SK-N-MC (cell line): ENCODE measurements at regions not wholly inside any gene's neighbourhood (a gene's known extent, or its start where the extent isn't known, plus 50 kb on each side); places are given as distances from the start of the nearest gene placed in this dataset.

ENCODE experiments used
- EZH2 ChIP-seq: fragments of 200-600 bp; sonication (generic); IDR thresholded peaks from one replicate; pipeline ENCODE4 v1.6.1; 2017; ENCODE audit warnings: antibody characterized with exemption
- POLR2AphosphoS5 ChIP-seq: IDR thresholded peaks from 2 replicates; pipeline ENCODE4 v1.6.1; 2012; ENCODE audit warnings: mild to moderate bottlenecking, low read depth, low read length, borderline replicate concordance

DNA sequence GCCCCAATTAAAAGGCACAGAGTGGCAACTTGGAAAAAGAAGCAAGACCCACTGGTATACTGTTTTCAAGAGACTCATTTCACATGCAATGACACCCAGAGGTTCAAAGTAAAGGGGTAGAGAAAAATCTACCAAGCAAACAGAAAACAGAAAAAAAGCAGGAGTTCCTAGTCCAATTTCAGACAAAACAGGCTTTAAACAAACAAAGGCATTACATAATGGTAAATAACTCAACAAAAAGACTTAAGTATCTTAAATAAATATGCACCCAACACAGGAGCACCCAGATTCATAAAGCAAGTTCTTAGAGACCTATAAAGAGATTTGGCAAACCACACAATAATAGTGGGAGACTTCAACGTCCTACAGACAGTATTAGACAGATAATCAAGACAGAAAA, 215.8 kb downstream of the SLCO4C1 start:
- TF ChIP-seq POLR2AphosphoS5 (no peak), EZH2 (no peak)
